ENCODE measurements at regions not wholly inside any gene's neighbourhood (a gene's known extent, or its start where the extent isn't known, plus 50 kb on each side); places are given as distances from the start of the nearest gene placed in this dataset.
A peak's percentile ranks its signal among the peaks of the same experiment; 100 is the strongest.

DNA sequence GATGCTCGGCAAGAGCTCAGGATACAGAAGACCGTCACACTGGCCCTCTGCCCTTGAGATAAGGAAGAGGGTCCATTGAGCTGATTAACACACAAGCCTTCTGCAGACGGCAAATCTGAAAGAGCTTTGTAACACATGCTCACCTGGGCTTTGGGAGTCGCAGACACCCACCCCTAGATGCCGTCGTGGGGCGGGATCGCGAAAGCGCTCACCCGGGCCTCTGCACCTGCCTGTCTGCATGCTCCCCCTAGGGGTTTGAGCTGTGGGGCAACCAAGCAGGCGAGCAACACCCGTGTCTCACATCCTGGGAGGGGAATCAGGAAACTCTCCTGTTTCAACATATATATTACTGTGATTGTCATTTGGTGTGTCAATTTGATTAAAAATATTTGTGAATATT lies 99.8 kb upstream of the KCNH7 start:
- ChIA-PET POLR2A (no interaction called here), CTCF (interaction anchor here (0.6 to 2.5 kb wide), 3 partner anchors 27 to 66 kb away, joined by 4 to 7 read pairs (median 5); no protein-coding TSS in a partner anchor)
- TF ChIP-seq USF2 (CRISPR knock-in tag; IDR thresholded peaks at IDR 0.05) (no peak), CTCF (IDR thresholded peaks at IDR 0.05) (0 out of 2 replicates have a peak, but pooled peaks have one; percentile 16)
- H3K4me3 Mint-ChIP-seq: no peak overlapping the region
- peaks cover 6% of the 10 kb centered on the region; the same call in 1 of the 2 replicates for H3K36me3 Mint-ChIP-seq
- peaks cover 29% of the 10 kb centered on the region for H3K9me3 Mint-ChIP-seq
- peak; percentile 66 for DNase-seq (ENCODE audit: low spot score)
- no peaks in the 10 kb centered on the region for H3K4me1 Mint-ChIP-seq
- H3K27ac Mint-ChIP-seq: no peak overlapping the region
- H3K27me3 Mint-ChIP-seq (ENCODE audit: low read depth): no peaks in the 10 kb centered on the region
- peak; percentile 96 for ATAC-seq

DNA sequence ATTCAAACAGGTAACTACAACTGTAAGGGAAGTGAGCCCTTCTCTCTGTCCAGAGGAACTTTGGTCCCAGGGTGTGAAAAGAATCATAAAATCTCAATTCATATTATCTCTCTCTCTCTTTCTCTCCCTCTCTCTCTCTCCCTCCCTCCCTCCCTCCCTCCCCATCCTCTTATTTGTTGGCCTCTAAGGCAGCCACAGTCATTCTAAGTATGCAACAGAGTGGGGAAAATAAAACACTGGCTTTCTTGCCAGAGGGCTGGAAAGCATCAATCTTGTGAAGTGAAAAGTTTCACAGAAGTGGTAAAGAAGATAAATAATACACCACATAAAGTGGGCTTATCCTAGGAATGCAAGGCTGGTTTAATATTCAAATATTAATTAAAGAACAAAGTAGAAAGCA lies 95.6 kb upstream of the KCNH7 start:
- DNase-seq (ENCODE audit: low spot score) (no peak), ATAC-seq (no peak)
- H3K9me3 Mint-ChIP-seq: peaks cover 17% of the 10 kb centered on the region
- TF ChIP-seq ZNF219 (CRISPR knock-in tag; IDR thresholded peaks at IDR 0.05; ENCODE audit: borderline replicate concordance): no peak
- TF ChIP-seq, protein P1, sequence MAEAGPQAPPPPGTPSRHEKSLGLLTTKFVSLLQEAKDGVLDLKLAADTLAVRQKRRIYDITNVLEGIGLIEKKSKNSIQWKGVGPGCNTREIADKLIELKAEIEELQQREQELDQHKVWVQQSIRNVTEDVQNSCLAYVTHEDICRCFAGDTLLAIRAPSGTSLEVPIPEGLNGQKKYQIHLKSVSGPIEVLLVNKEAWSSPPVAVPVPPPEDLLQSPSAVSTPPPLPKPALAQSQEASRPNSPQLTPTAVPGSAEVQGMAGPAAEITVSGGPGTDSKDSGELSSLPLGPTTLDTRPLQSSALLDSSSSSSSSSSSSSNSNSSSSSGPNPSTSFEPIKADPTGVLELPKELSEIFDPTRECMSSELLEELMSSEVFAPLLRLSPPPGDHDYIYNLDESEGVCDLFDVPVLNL (CRISPR knock-in tag; IDR thresholded peaks at IDR 0.05; ENCODE audit: borderline replicate concordance, low read depth): no peak
- no peak for TF ChIP-seq NFYB (CRISPR knock-in tag; conservative IDR thresholded peaks at IDR 0.05; ENCODE audit: low read depth)
- H3K27me3 Mint-ChIP-seq (ENCODE audit: low read depth): no peaks in the 10 kb centered on the region
- H3K27ac Mint-ChIP-seq: no peak overlapping the region
- CTCF ChIA-PET: no interaction called here
- no peaks in the 10 kb centered on the region for H3K4me1 Mint-ChIP-seq
- H3K4me3 Mint-ChIP-seq: no peak overlapping the region
- POLR2A ChIA-PET: no interaction called here
- no peaks in the 10 kb centered on the region for H3K36me3 Mint-ChIP-seq

- ATAC-seq (no peak), DNase-seq (ENCODE audit: low spot score) (no peak)
- Mint-ChIP-seq H3K27me3 (ENCODE audit: low read depth) (no peaks in the 10 kb centered on the region), H3K36me3 (no peaks in the 10 kb centered on the region), H3K9me3 (peaks cover 17% of the 10 kb centered on the region), H3K27ac (no peak overlapping the region), H3K4me3 (no peak overlapping the region), H3K4me1 (no peaks in the 10 kb centered on the region)
- TF ChIP-seq TP53 (CRISPR knock-in tag; IDR thresholded peaks at IDR 0.05): no peak
- TF ChIP-seq KAT7 (CRISPR knock-in tag; IDR thresholded peaks at IDR 0.05; ENCODE audit: borderline replicate concordance): no peak
- no peak for TF ChIP-seq CBFB (CRISPR knock-in tag; IDR thresholded peaks at IDR 0.05; ENCODE audit: low read depth)
- TF ChIP-seq ZNF232 (CRISPR knock-in tag; IDR thresholded peaks at IDR 0.05): no peak
- TF ChIP-seq JAZF1 (CRISPR knock-in tag; IDR thresholded peaks at IDR 0.05): no peak
- no peak for TF ChIP-seq NR2C2 (CRISPR knock-in tag; IDR thresholded peaks at IDR 0.05)
- TF ChIP-seq ZNF317 (CRISPR knock-in tag; IDR thresholded peaks at IDR 0.05; ENCODE audit: borderline replicate concordance, low read depth): no peak
- no peak for TF ChIP-seq PRDM15 (CRISPR knock-in tag; IDR thresholded peaks at IDR 0.05)
- TF ChIP-seq, protein P2, sequence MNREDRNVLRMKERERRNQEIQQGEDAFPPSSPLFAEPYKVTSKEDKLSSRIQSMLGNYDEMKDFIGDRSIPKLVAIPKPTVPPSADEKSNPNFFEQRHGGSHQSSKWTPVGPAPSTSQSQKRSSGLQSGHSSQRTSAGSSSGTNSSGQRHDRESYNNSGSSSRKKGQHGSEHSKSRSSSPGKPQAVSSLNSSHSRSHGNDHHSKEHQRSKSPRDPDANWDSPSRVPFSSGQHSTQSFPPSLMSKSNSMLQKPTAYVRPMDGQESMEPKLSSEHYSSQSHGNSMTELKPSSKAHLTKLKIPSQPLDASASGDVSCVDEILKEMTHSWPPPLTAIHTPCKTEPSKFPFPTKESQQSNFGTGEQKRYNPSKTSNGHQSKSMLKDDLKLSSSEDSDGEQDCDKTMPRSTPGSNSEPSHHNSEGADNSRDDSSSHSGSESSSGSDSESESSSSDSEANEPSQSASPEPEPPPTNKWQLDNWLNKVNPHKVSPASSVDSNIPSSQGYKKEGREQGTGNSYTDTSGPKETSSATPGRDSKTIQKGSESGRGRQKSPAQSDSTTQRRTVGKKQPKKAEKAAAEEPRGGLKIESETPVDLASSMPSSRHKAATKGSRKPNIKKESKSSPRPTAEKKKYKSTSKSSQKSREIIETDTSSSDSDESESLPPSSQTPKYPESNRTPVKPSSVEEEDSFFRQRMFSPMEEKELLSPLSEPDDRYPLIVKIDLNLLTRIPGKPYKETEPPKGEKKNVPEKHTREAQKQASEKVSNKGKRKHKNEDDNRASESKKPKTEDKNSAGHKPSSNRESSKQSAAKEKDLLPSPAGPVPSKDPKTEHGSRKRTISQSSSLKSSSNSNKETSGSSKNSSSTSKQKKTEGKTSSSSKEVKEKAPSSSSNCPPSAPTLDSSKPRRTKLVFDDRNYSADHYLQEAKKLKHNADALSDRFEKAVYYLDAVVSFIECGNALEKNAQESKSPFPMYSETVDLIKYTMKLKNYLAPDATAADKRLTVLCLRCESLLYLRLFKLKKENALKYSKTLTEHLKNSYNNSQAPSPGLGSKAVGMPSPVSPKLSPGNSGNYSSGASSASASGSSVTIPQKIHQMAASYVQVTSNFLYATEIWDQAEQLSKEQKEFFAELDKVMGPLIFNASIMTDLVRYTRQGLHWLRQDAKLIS (CRISPR knock-in tag; IDR thresholded peaks at IDR 0.05; ENCODE audit: borderline replicate concordance): no peak
- ChIA-PET POLR2A (no interaction called here), CTCF (no interaction called here)
Measured at GRCh38 chr2:162932416-162932815, 93.8 kb upstream of the KCNH7 start.

All from WTC11 (cell line).